Kidney (tissue), 13 donors: ENCODE measurements at regions not wholly inside any gene's neighbourhood (a gene's known extent, or its start where the extent isn't known, plus 50 kb on each side); places are given as distances from the start of the nearest gene placed in this dataset.

Experiments used
- DNase-seq, 5 donors: peaks; one replicate each; pipeline ENCODE4 v3.0.0-alpha.2; 2013 to 2020
- FAIRE-seq: peaks from 2 replicates; lab custom pipeline; 2012; peaks lifted over from hg19 to GRCh38; lab: Jason Lieb, UNC
- H3K27ac ChIP-seq, 2 donors: one replicate each; pipeline ENCODE4 v1.7.0; 2013; ENCODE audit warnings: low read depth in 2 of 2, low read length in 2 of 2, inconsistent platforms in 1 of 2
- H3K27me3 ChIP-seq: one replicate; pipeline ENCODE4 v1.7.1; 2013; ENCODE audit warnings: low read length, inconsistent platforms; ENCODE audit not compliant: control insufficient read depth, insufficient read depth
- H3K36me3 ChIP-seq, 3 donors: one replicate each; pipeline versions ENCODE4 v1.7.0 to v1.7.1; 2013; ENCODE audit warnings: low read length in 3 of 3, control low read depth in 1 of 3, inconsistent platforms in 1 of 3; ENCODE audit not compliant: insufficient read depth in 3 of 3, control insufficient read depth in 2 of 3
- H3K4me1 ChIP-seq, 3 donors: one replicate each; pipeline versions ENCODE4 v1.7.0 to v1.7.1; 2013; ENCODE audit warnings: low read length in 3 of 3, inconsistent platforms in 1 of 3, low read depth in 1 of 3; ENCODE audit not compliant: control insufficient read depth in 2 of 3, insufficient read depth in 2 of 3
- H3K4me3 ChIP-seq, 3 donors: one replicate each; pipeline versions ENCODE4 v1.7.0 to v1.8.1; 2013; ENCODE audit warnings: low read length in 3 of 3, control low read depth in 1 of 3, inconsistent platforms in 1 of 3
- H3K9ac ChIP-seq, 3 donors: one replicate each; pipeline versions ENCODE4 v1.7.0 to v1.7.1; 2013; ENCODE audit warnings: low read length in 3 of 3, control low read depth in 1 of 3, inconsistent platforms in 1 of 3
- H3K9me3 ChIP-seq, 3 donors: one replicate each; pipeline versions ENCODE4 v1.7.0 to v1.7.1; 2013; ENCODE audit warnings: low read length in 3 of 3, control low read depth in 1 of 3, inconsistent platforms in 1 of 3; ENCODE audit not compliant: control insufficient read depth in 2 of 3, insufficient read depth in 1 of 3
- CTCF ChIP-seq: IDR thresholded peaks from 3 replicates; pipeline ENCODE4 v1.5.1; 2012; ENCODE audit warnings: mild to moderate bottlenecking, moderate library complexity, borderline replicate concordance; ENCODE audit not compliant: insufficient read depth; ENCODE audit errors: extremely low read depth
- intact Hi-C: fragments of 100-400 bp; cut with DNase I; formaldehyde crosslinking; loops from one replicate; pipeline ENCODE4 v1.11.1; 2022
- donor health status: control.
- donor health status: control.
- donor health status: control.
- donor health status: control.
- donor health status: control.
- donor health status: DM: yes; HTN: yes; CAD: no.
- donor health status: Normal renal cell carcinoma (clear cell type).

GRCh38 chr1:106995970-106996369 lies 60.5 kb upstream of the PRMT6 start:
- DNase-seq: no peak
- no peaks in the 10 kb centered on the region for H3K4me1 ChIP-seq
- H3K9ac ChIP-seq: no peak overlapping the region
- FAIRE-seq: no peak
- no peak for TF ChIP-seq CTCF
- intact Hi-C loops: no loop called here
- H3K4me3 ChIP-seq: no peak overlapping the region
- no peaks in the 10 kb centered on the region for H3K36me3 ChIP-seq
- H3K27me3 ChIP-seq: no peaks in the 10 kb centered on the region
- H3K27ac ChIP-seq: no peak overlapping the region
- H3K9me3 ChIP-seq: no peaks in the 10 kb centered on the region

GRCh38 chr1:106998431-106999002 lies 58.0 kb upstream of the PRMT6 start:
- intact Hi-C loops: no loop called here
- no peak for TF ChIP-seq CTCF
- no peaks in the 10 kb centered on the region for H3K4me1 ChIP-seq
- DNase-seq: no peak
- no peaks in the 10 kb centered on the region for H3K9me3 ChIP-seq
- no peak for FAIRE-seq
- H3K36me3 ChIP-seq: no peaks in the 10 kb centered on the region
- no peak overlapping the region for H3K4me3 ChIP-seq
- H3K27ac ChIP-seq: no peak overlapping the region
- no peak overlapping the region for H3K9ac ChIP-seq
- H3K27me3 ChIP-seq: no peaks in the 10 kb centered on the region

GRCh38 chr1:107000902-107001301 lies 55.6 kb upstream of the PRMT6 start:
- no peak for TF ChIP-seq CTCF
- DNase-seq: peak in 1 of 5 donors; percentile 1
- intact Hi-C loops: no loop called here
- no peak for FAIRE-seq
- Histone ChIP-seq H3K9ac (no peak overlapping the region), H3K27me3 (no peaks in the 10 kb centered on the region), H3K4me1 (no peaks in the 10 kb centered on the region), H3K9me3 (no peaks in the 10 kb centered on the region), H3K27ac (no peak overlapping the region), H3K36me3 (no peaks in the 10 kb centered on the region), H3K4me3 (no peak overlapping the region)

GRCh38 chr1:107003972-107004371 lies 52.5 kb upstream of the PRMT6 start:
- TF ChIP-seq CTCF: no peak
- no peaks in the 10 kb centered on the region for H3K27me3 ChIP-seq
- H3K9ac ChIP-seq: no peak overlapping the region
- no peaks in the 10 kb centered on the region for H3K4me1 ChIP-seq
- intact Hi-C loops: no loop called here
- no peak for DNase-seq
- no peak for FAIRE-seq
- H3K4me3 ChIP-seq: no peak overlapping the region
- no peaks in the 10 kb centered on the region for H3K36me3 ChIP-seq
- no peak overlapping the region for H3K27ac ChIP-seq
- no peaks in the 10 kb centered on the region for H3K9me3 ChIP-seq
